HCT116 (cell line): ENCODE measurements at regions not wholly inside any gene's neighbourhood (a gene's known extent, or its start where the extent isn't known, plus 50 kb on each side); places are given as distances from the start of the nearest gene placed in this dataset.

Source experiments
- ATAC-seq: fragments of 200-7000 bp; cut with Tn5 transposase; 2 replicates; pipeline ENCODE4 v1.9.1; 2020; ENCODE audit warnings: mild to moderate bottlenecking, moderate library complexity
- BruUV-seq: library from RNA; stranded (reverse); fragments of 400-500 nt; replicated peaks from 2 replicates; lab custom pipeline; 2021; lab: Mats Ljungman, UMichigan
- CTCF ChIA-PET: fragments of 300-600 bp; sonication (Branson Sonifier 250); formaldehyde crosslinking; loops from one replicate; lab custom pipeline; 2021; ENCODE audit warnings: antibody characterized with exemption; lab: Charles Lee
- POLR2A ChIA-PET: fragments of 300-600, 350-600 bp; sonication (Branson Sonifier 250); formaldehyde crosslinking; loops from one replicate; lab custom pipeline; 2021; ENCODE audit warnings: antibody characterized with exemption; lab: Charles Lee
- RAD21 ChIA-PET, 2 experiments: fragments of 300-600 bp; sonication (Branson Sonifier 250); formaldehyde crosslinking; loops; one replicate each; lab custom pipeline; 2023; ENCODE audit warnings: low total read pairs in 2 of 2; ENCODE audit not compliant: uncharacterized antibody in 2 of 2, unreplicated experiment in 2 of 2, low non-redundant PET in 1 of 2; lab: Charles Lee
- DNase-seq: peaks from one replicate; pipeline ENCODE4 v3.0.0-alpha.2; 2010; ENCODE audit warnings: low read depth, low spot score
- H2AFZ ChIP-seq: fragments of 200-600 bp; shearing (Covaris generic), sonication (generic); 2 replicates; pipeline ENCODE4 v1.6.1; 2017; ENCODE audit warnings: low read depth, mixed run types, mixed read lengths, antibody characterized with exemption, low read length; ENCODE audit not compliant: poor library complexity, severe bottlenecking
- H3K27ac ChIP-seq: 2 replicates; pipeline ENCODE4 v1.5.1; 2012; ENCODE audit warnings: low read depth, low read length
- H3K27me3 ChIP-seq: fragments of 200-600 bp; sonication (generic); 2 replicates; pipeline ENCODE4 v1.6.1; 2016; ENCODE audit warnings: mixed run types, low read length, mixed read lengths; ENCODE audit not compliant: insufficient read depth
- H3K36me3 ChIP-seq, 2 experiments: fragments of 200-500 bp in 1 of 2; fragments of 200-600 bp in 1 of 2; sonication (Bioruptor generic) in 1 of 2; sonication (generic) in 1 of 2; 2 replicates each; pipeline versions ENCODE4 v1.5.1 to v1.6.1; 2014 to 2016; ENCODE audit warnings: low read length in 2 of 2, inconsistent platforms in 1 of 2, mixed read lengths in 1 of 2, mixed run types in 1 of 2; ENCODE audit not compliant: insufficient read depth in 2 of 2, control insufficient read depth in 1 of 2
- H3K4me1 ChIP-seq, 2 experiments: fragments of 200-600 bp in 1 of 2; sonication (generic) in 1 of 2; 2 replicates each; pipeline versions ENCODE4 v1.5.1 to v1.6.1; 2012 to 2017; ENCODE audit warnings: low read length in 2 of 2, inconsistent platforms in 1 of 2, mild to moderate bottlenecking in 1 of 2, mixed read lengths in 1 of 2, mixed run types in 1 of 2, moderate library complexity in 1 of 2; ENCODE audit not compliant: insufficient read depth in 2 of 2, control insufficient read depth in 1 of 2
- H3K4me2 ChIP-seq: fragments of 200-600 bp; sonication (generic); 2 replicates; pipeline ENCODE4 v1.6.1; 2017; ENCODE audit warnings: mixed run types, low read length, mixed read lengths
- H3K4me3 ChIP-seq, 2 experiments: fragments of 200-600 bp in 1 of 2; sonication (generic) in 1 of 2; replicated peaks in 1 of 2; 2 replicates each; pipeline ENCODE4 v1.5.1; 2011 to 2016; ENCODE audit warnings: low read length in 2 of 2, control low read depth in 1 of 2, low read depth in 1 of 2, mild to moderate bottlenecking in 1 of 2, mixed read lengths in 1 of 2, mixed run types in 1 of 2
- H3K79me2 ChIP-seq: fragments of 200-600 bp; sonication (generic); 2 replicates; pipeline ENCODE4 v1.6.1; 2017; ENCODE audit warnings: mild to moderate bottlenecking, mixed run types, low read length, moderate library complexity, mixed read lengths; ENCODE audit not compliant: insufficient read depth
- H3K9ac ChIP-seq: fragments of 200-600 bp; sonication (generic); 2 replicates; pipeline ENCODE4 v1.6.1; 2016; ENCODE audit warnings: low read length, mixed read lengths
- H3K9me2 ChIP-seq: fragments of 200-600 bp; sonication (generic), shearing (Covaris generic); 2 replicates; pipeline ENCODE4 v1.6.1; 2017; ENCODE audit warnings: mixed run types, mild to moderate bottlenecking, moderate library complexity; ENCODE audit not compliant: insufficient read depth
- H3K9me3 ChIP-seq, 2 experiments: fragments of 200-500 bp in 1 of 2; fragments of 200-600 bp in 1 of 2; sonication (Bioruptor generic) in 1 of 2; sonication (generic) in 1 of 2; 2 replicates each; pipeline ENCODE4 v1.6.1; 2014 to 2017; ENCODE audit warnings: low read length in 2 of 2, mixed read lengths in 2 of 2, inconsistent platforms in 1 of 2, low read depth in 1 of 2, mild to moderate bottlenecking in 1 of 2, mixed run types in 1 of 2, moderate library complexity in 1 of 2; ENCODE audit not compliant: control insufficient read depth in 1 of 2, insufficient read depth in 1 of 2
- H4K20me1 ChIP-seq: fragments of 200-600 bp; sonication (generic), shearing (Covaris generic); 2 replicates; pipeline ENCODE4 v1.6.1; 2017; ENCODE audit warnings: mixed run types, mild to moderate bottlenecking, moderate library complexity; ENCODE audit not compliant: insufficient read depth
- EGR1 ChIP-seq: IDR thresholded peaks from 2 replicates; pipeline ENCODE4 v1.6.1; 2012; ENCODE audit warnings: low read depth
- POLR2AphosphoS5 ChIP-seq: IDR thresholded peaks from 2 replicates; pipeline ENCODE4 v1.6.1; 2011; ENCODE audit warnings: mild to moderate bottlenecking, low read depth, low read length, moderate library complexity
- SIN3A ChIP-seq: IDR thresholded peaks from 2 replicates; pipeline ENCODE4 v1.6.1; 2012; ENCODE audit warnings: low read depth
- ZBTB33 ChIP-seq: IDR thresholded peaks from 2 replicates; pipeline ENCODE4 v1.6.1; 2011; ENCODE audit warnings: mild to moderate bottlenecking, low read length, moderate library complexity; ENCODE audit not compliant: insufficient replicate concordance; ENCODE audit errors: extremely low read depth
- intact Hi-C: fragments of 100-400 bp; cut with micrococcal nuclease; formaldehyde crosslinking; loops from 2 replicates; pipeline ENCODE4 v1.10.0; 2022
- TF ChIP-seq, protein P1 (sequence below), 3 experiments: fragments of 200-600 bp in 1 of 3; sonication (generic) in 1 of 3; IDR thresholded peaks in 2 of 3; conservative IDR thresholded peaks in 1 of 3; 2 replicates each; pipeline ENCODE4 v1.5.1; 2012 to 2017; ENCODE audit warnings: low read depth in 2 of 3, low read length in 2 of 3, antibody characterized with exemption in 1 of 3, borderline replicate concordance in 1 of 3, control low read depth in 1 of 3, mild to moderate bottlenecking in 1 of 3, mixed read lengths in 1 of 3, mixed run types in 1 of 3, moderate library complexity in 1 of 3; ENCODE audit not compliant: insufficient read depth in 1 of 3

DNA sequence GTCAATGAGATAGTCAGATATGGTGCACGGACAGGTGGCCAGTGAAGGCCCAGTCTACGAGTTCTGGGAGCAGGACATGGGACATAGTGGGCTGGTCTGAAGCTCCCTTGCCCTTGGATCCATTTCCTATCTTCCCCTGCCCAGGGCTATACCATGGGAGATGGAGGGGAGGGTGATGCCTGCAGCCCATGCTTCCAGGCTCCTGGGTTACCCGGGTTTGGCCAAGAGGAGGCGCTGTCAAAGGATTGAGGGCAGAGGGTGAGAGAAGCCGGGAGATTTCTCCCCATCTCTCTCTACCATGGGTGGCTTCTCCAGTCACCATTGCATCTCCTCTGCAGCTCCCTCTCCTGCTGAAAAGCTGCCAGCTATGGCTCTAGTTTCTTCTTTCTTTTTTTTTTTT, 52.8 kb upstream of the LHX5 start:
- H3K4me2 ChIP-seq = no peak overlapping the region
- no peak overlapping the region for H3K27ac ChIP-seq
- H3K9me2 ChIP-seq = no peaks in the 10 kb centered on the region
- H3K4me3 ChIP-seq = no peak overlapping the region
- H4K20me1 ChIP-seq = no peaks in the 10 kb centered on the region
- TF ChIP-seq EGR1 = no peak
- TF ChIP-seq SIN3A = no peak
- no peak for TF ChIP-seq POLR2AphosphoS5
- no peak for TF ChIP-seq ZBTB33
- TF ChIP-seq, protein P1, sequence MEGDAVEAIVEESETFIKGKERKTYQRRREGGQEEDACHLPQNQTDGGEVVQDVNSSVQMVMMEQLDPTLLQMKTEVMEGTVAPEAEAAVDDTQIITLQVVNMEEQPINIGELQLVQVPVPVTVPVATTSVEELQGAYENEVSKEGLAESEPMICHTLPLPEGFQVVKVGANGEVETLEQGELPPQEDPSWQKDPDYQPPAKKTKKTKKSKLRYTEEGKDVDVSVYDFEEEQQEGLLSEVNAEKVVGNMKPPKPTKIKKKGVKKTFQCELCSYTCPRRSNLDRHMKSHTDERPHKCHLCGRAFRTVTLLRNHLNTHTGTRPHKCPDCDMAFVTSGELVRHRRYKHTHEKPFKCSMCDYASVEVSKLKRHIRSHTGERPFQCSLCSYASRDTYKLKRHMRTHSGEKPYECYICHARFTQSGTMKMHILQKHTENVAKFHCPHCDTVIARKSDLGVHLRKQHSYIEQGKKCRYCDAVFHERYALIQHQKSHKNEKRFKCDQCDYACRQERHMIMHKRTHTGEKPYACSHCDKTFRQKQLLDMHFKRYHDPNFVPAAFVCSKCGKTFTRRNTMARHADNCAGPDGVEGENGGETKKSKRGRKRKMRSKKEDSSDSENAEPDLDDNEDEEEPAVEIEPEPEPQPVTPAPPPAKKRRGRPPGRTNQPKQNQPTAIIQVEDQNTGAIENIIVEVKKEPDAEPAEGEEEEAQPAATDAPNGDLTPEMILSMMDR (IDR thresholded peaks at IDR 0.05 in 2 of 3, conservative IDR thresholded peaks at IDR 0.05 in 1 of 3; ENCODE audit: borderline replicate concordance in 1 of 3, insufficient read depth in 1 of 3, low read depth in 2 of 3, low read length in 2 of 3) = peak in 2 of 3 experiments; percentile 33 to 37; a peak in 3 of 6 replicates
- CTCF ChIA-PET = interaction anchor here (1.2 kb wide), 1 partner anchor 62 kb away, joined by 3 read pairs; no protein-coding TSS in a partner anchor
- H3K27me3 ChIP-seq = peaks cover 58% of the 10 kb centered on the region
- intact Hi-C loops = no loop called here
- POLR2A ChIA-PET = no interaction called here
- H3K79me2 ChIP-seq = no peaks in the 10 kb centered on the region
- H3K4me1 ChIP-seq = no peaks in the 10 kb centered on the region
- H3K9ac ChIP-seq = no peak overlapping the region
- RAD21 ChIA-PET = no interaction called here
- no TSS peak for BruUV-seq
- no peaks in the 10 kb centered on the region for H3K9me3 ChIP-seq
- no peak for DNase-seq
- no peaks in the 10 kb centered on the region for H3K36me3 ChIP-seq
- H2AFZ ChIP-seq = no peak overlapping the region
- ATAC-seq = peak; percentile 50; the same call in 1 of the 2 replicates
